GM12878 (cell line): ENCODE measurements at regions not wholly inside any gene's neighbourhood (a gene's known extent, or its start where the extent isn't known, plus 50 kb on each side); places are given as distances from the start of the nearest gene placed in this dataset.

Experiments used
- ATAC-seq: fragments of 200-7000 bp; cut with Tn5 transposase; 3 replicates; pipeline ENCODE4 v1.9.1; 2020; ENCODE audit warnings: mild to moderate bottlenecking, moderate library complexity
- BruUV-seq: library from RNA; stranded (reverse); fragments of 400-500 nt; replicated peaks from 2 replicates; lab custom pipeline; 2021; lab: Mats Ljungman, UMichigan
- CTCF ChIA-PET: fragments of 300-600 bp; sonication (Branson Sonifier 250); formaldehyde crosslinking; extraction: SDS; loops from one replicate; lab custom pipeline; 2021; ENCODE audit warnings: inconsistent platforms; lab: Yijun Ruan, JAX
- POLR2A ChIA-PET: fragments of 350-600 bp; formaldehyde crosslinking; extraction: SDS; loops from one replicate; lab custom pipeline; 2021; ENCODE audit warnings: inconsistent platforms; lab: Charles Lee
- RAD21 ChIA-PET: fragments of 300-600 bp; sonication (Branson Sonifier 250); formaldehyde crosslinking; loops from one replicate; lab custom pipeline; 2023; ENCODE audit warnings: antibody characterized with exemption; ENCODE audit not compliant: unreplicated experiment; lab: Charles Lee
- SMC1A ChIA-PET: fragments of 300-600 bp; sonication (Branson Sonifier 250); formaldehyde crosslinking; loops from one replicate; lab custom pipeline; 2023; ENCODE audit not compliant: unreplicated experiment, uncharacterized antibody; lab: Charles Lee
- DNase-seq: peaks from one replicate; pipeline ENCODE4 v3.0.0-alpha.2; 2011; ENCODE audit warnings: low read depth, low spot score
- FAIRE-seq: peaks from 3 replicates; lab custom pipeline; 2011; peaks lifted over from hg19 to GRCh38; lab: Jason Lieb, UNC
- H2AFZ ChIP-seq: 2 replicates; pipeline ENCODE4 v1.6.0; 2011; ENCODE audit warnings: low read depth, low read length, control low read depth; ENCODE audit not compliant: control insufficient read depth
- H3K27ac ChIP-seq: 2 replicates; pipeline ENCODE4 v1.5.1; 2011; ENCODE audit warnings: control low read depth; ENCODE audit not compliant: control insufficient read depth, insufficient read depth
- H3K27me3 ChIP-seq, 2 experiments: replicated peaks in 1 of 2; 2 replicates each; pipeline versions ENCODE4 v1.6.0 to v1.6.1; 2011; ENCODE audit warnings: low read length in 1 of 2; ENCODE audit not compliant: control insufficient read depth in 2 of 2, insufficient read depth in 2 of 2
- H3K36me3 ChIP-seq, 2 experiments: 2 replicates each; pipeline ENCODE4 v1.5.1; 2011; ENCODE audit warnings: low read length in 1 of 2; ENCODE audit not compliant: control insufficient read depth in 2 of 2, insufficient read depth in 2 of 2
- H3K4me1 ChIP-seq: 2 replicates; pipeline ENCODE4 v1.6.1; 2011; ENCODE audit warnings: mild to moderate bottlenecking, low read length, moderate library complexity, mixed read lengths; ENCODE audit not compliant: control insufficient read depth, insufficient read depth
- H3K4me2 ChIP-seq: 2 replicates; pipeline ENCODE4 v1.6.0; 2011; ENCODE audit warnings: control low read depth; ENCODE audit not compliant: control insufficient read depth, insufficient read depth
- H3K4me3 ChIP-seq: fragments of 200-600 bp; sonication (generic); 2 replicates; pipeline ENCODE4 v1.5.1; 2016
- H3K79me2 ChIP-seq: 2 replicates; pipeline ENCODE4 v1.6.0; 2011; ENCODE audit warnings: low read length; ENCODE audit not compliant: control insufficient read depth, insufficient read depth
- H3K9ac ChIP-seq: 2 replicates; pipeline ENCODE4 v1.8.0; 2011; ENCODE audit warnings: low read length, control low read depth, mixed read lengths; ENCODE audit not compliant: control insufficient read depth, insufficient read depth
- H3K9me3 ChIP-seq: replicated peaks from 3 replicates; pipeline ENCODE4 v1.5.1; 2011; ENCODE audit warnings: mild to moderate bottlenecking, low read length; ENCODE audit not compliant: control insufficient read depth, insufficient read depth
- H4K20me1 ChIP-seq: 2 replicates; pipeline ENCODE4 v1.6.0; 2011; ENCODE audit not compliant: control insufficient read depth, insufficient read depth
- ESRRA ChIP-seq: IDR thresholded peaks from 2 replicates; pipeline ENCODE4 v1.6.1; 2012; ENCODE audit warnings: mild to moderate bottlenecking, low read length, improper control_type of control experiment
- FOXM1 ChIP-seq: IDR thresholded peaks from 2 replicates; pipeline ENCODE4 v1.6.1; 2012; ENCODE audit warnings: low read depth, mild to moderate bottlenecking, inconsistent platforms, low read length, moderate library complexity
- GATAD2B ChIP-seq: fragments of 450-650 bp; conservative IDR thresholded peaks from 2 replicates; pipeline ENCODE4 v1.6.1; 2017; ENCODE audit warnings: low read depth, mild to moderate bottlenecking, moderate library complexity
- HCFC1 ChIP-seq: fragments of 150-350 bp; IDR thresholded peaks from 2 replicates; pipeline ENCODE4 v1.6.1; 2014; ENCODE audit warnings: low read length
- HDGF ChIP-seq: fragments of 450-650 bp; IDR thresholded peaks from 2 replicates; pipeline ENCODE4 v1.6.1; 2016; ENCODE audit warnings: antibody characterized with exemption
- IRF4 ChIP-seq: IDR thresholded peaks from 2 replicates; pipeline ENCODE4 v1.6.1; 2011; ENCODE audit warnings: low read depth, low read length
- MTA3 ChIP-seq: IDR thresholded peaks from 2 replicates; pipeline ENCODE4 v1.6.1; 2012; ENCODE audit warnings: low read length, inconsistent platforms, borderline replicate concordance
- NR2C1 ChIP-seq: fragments of 450-650 bp; IDR thresholded peaks from 2 replicates; pipeline ENCODE4 v1.6.1; 2017; ENCODE audit warnings: antibody characterized with exemption, mild to moderate bottlenecking, moderate library complexity
- NR2C2 ChIP-seq: IDR thresholded peaks from 2 replicates; pipeline ENCODE4 v1.6.1; 2011; ENCODE audit warnings: borderline replicate concordance, low read depth; ENCODE audit not compliant: control insufficient read depth, insufficient read length
- NRF1 ChIP-seq: conservative IDR thresholded peaks from 2 replicates; pipeline ENCODE4 v1.6.1; 2011; ENCODE audit warnings: mild to moderate bottlenecking, low read depth, low read length, improper control_type of control experiment
- PAX5 ChIP-seq: IDR thresholded peaks from 2 replicates; pipeline ENCODE4 v1.6.1; 2011; ENCODE audit warnings: low read depth, low read length, borderline replicate concordance
- POLR2A ChIP-seq: IDR thresholded peaks from 2 replicates; pipeline ENCODE4 v1.6.1; 2011; ENCODE audit warnings: low read depth, mild to moderate bottlenecking, low read length
- STAT3 ChIP-seq: IDR thresholded peaks from 2 replicates; pipeline ENCODE4 v1.6.1; 2011; ENCODE audit warnings: low read depth, low read length, improper control_type of control experiment
- TCF3 ChIP-seq: IDR thresholded peaks from 2 replicates; pipeline ENCODE4 v1.6.1; 2012; ENCODE audit warnings: low read depth, mild to moderate bottlenecking, low read length, borderline replicate concordance; ENCODE audit not compliant: insufficient read depth
- WGBS: methylation state at CpG from one replicate; pipeline ENCODE4 v1.1.6; 2016; ENCODE audit warnings: low lambda C conversion rate; ENCODE audit not compliant: insufficient replicate concordance, insufficient coverage; ENCODE audit errors: missing lambda C conversion rate; 5-methylcytosine and 5-hydroxymethylcytosine counted together
- in situ Hi-C: fragments of 300-500 bp; cut with MboI; formaldehyde crosslinking; loops from 9 replicates; pipeline ENCODE4 v1.14.3; 2018; ENCODE audit warnings: mixed read lengths
- intact Hi-C: fragments of 100-400 bp; cut with micrococcal nuclease; formaldehyde crosslinking; loops from one replicate; pipeline ENCODE4 v1.14.2; 2022; ENCODE audit not compliant: unreplicated experiment
- TF ChIP-seq, protein P1 (sequence below): IDR thresholded peaks from 2 replicates; pipeline ENCODE4 v1.6.1; 2011; ENCODE audit warnings: borderline replicate concordance, low read depth, mild to moderate bottlenecking, moderate library complexity, low read length; ENCODE audit not compliant: insufficient read depth, poor library complexity, severe bottlenecking
- TF ChIP-seq, protein P2 (sequence below): IDR thresholded peaks from 2 replicates; pipeline ENCODE4 v1.6.1; 2012; ENCODE audit warnings: low read depth, low read length, improper control_type of control experiment
- TF ChIP-seq, protein P3 (sequence below): fragments of 450-650 bp; IDR thresholded peaks from 2 replicates; pipeline ENCODE4 v1.6.1; 2014; ENCODE audit warnings: mild to moderate bottlenecking
- TF ChIP-seq, protein P4 (sequence below): IDR thresholded peaks from 2 replicates; pipeline ENCODE4 v1.6.1; 2012; ENCODE audit warnings: low read depth, low read length, improper control_type of control experiment

DNA sequence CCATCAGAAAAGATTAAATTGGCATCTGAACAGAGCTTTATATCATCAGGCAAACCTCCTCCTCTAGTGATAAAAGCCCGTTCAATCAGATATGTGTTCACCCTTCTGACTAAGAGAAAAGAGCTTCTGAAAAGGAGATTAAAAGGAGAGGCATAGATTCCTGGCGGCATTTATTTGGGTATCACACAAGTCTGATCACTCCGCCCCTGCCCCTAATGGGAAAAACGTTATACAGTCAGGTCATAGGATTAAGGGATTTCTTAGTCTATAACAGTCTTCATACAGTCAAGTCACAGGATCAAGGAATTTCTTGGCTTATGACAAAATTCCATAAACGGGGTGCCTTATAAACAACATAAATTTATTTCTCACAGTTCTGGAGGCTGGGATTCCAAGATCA lies 295.4 kb upstream of the SATB1 start:
- BruUV-seq, result no TSS peak
- Histone ChIP-seq H3K27me3 (no peaks in the 10 kb centered on the region; a peak in 1 of 4 replicates), H3K27ac (no peak overlapping the region), H3K9me3 (no peaks in the 10 kb centered on the region; the same call in 2 of the 3 replicates), H3K4me3 (no peak overlapping the region), H3K79me2 (no peaks in the 10 kb centered on the region), H2AFZ (no peak overlapping the region), H4K20me1 (no peaks in the 10 kb centered on the region), H3K9ac (no peak overlapping the region), H3K4me2 (no peak overlapping the region), H3K4me1 (no peaks in the 10 kb centered on the region)
- DNase-seq (no peak), ATAC-seq (no peak), FAIRE-seq (no peak)
- SMC1A ChIA-PET, result interaction anchor here (0.9 to 1.9 kb wide), 3 partner anchors 10 to 18 kb away, joined by 3 to 6 read pairs (median 4); no protein-coding TSS in a partner anchor
- RAD21 ChIA-PET, result interaction anchor here (1.3 kb wide), 1 partner anchor 17 kb away, joined by 3 read pairs; no protein-coding TSS in a partner anchor
- in situ Hi-C loops, result no loop called here
- CTCF ChIA-PET, result interaction anchor here (0.7 to 1.3 kb wide), 3 partner anchors 12 to 28 kb away, joined by 3 to 5 read pairs (median 3); no protein-coding TSS in a partner anchor
- POLR2A ChIA-PET, result interaction anchor here (1.1 to 1.3 kb wide), 2 partner anchors 10 to 63 kb away, joined by 3 read pairs; no protein-coding TSS in a partner anchor
- 60% methylated on average over 5 of the region's 5 CpGs for WGBS
- TF ChIP-seq PAX5 (no peak), FOXM1 (no peak), POLR2A (no peak), HDGF (no peak), HCFC1 (no peak), NRF1 (no peak), MTA3 (no peak), TCF3 (no peak), NR2C1 (no peak), ESRRA (no peak), GATAD2B (no peak), NR2C2 (no peak), STAT3 (no peak), IRF4 (no peak)
- TF ChIP-seq, protein P1, sequence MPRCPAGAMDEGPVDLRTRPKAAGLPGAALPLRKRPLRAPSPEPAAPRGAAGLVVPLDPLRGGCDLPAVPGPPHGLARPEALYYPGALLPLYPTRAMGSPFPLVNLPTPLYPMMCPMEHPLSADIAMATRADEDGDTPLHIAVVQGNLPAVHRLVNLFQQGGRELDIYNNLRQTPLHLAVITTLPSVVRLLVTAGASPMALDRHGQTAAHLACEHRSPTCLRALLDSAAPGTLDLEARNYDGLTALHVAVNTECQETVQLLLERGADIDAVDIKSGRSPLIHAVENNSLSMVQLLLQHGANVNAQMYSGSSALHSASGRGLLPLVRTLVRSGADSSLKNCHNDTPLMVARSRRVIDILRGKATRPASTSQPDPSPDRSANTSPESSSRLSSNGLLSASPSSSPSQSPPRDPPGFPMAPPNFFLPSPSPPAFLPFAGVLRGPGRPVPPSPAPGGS, result no peak
- TF ChIP-seq, protein P2, sequence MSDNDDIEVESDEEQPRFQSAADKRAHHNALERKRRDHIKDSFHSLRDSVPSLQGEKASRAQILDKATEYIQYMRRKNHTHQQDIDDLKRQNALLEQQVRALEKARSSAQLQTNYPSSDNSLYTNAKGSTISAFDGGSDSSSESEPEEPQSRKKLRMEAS, result no peak
- TF ChIP-seq, protein P3, sequence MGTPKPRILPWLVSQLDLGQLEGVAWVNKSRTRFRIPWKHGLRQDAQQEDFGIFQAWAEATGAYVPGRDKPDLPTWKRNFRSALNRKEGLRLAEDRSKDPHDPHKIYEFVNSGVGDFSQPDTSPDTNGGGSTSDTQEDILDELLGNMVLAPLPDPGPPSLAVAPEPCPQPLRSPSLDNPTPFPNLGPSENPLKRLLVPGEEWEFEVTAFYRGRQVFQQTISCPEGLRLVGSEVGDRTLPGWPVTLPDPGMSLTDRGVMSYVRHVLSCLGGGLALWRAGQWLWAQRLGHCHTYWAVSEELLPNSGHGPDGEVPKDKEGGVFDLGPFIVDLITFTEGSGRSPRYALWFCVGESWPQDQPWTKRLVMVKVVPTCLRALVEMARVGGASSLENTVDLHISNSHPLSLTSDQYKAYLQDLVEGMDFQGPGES, result no peak
- TF ChIP-seq, protein P4, sequence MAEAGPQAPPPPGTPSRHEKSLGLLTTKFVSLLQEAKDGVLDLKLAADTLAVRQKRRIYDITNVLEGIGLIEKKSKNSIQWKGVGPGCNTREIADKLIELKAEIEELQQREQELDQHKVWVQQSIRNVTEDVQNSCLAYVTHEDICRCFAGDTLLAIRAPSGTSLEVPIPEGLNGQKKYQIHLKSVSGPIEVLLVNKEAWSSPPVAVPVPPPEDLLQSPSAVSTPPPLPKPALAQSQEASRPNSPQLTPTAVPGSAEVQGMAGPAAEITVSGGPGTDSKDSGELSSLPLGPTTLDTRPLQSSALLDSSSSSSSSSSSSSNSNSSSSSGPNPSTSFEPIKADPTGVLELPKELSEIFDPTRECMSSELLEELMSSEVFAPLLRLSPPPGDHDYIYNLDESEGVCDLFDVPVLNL, result no peak
- TF ChIP-seq, all 136 proteins: peak for 0
- no peaks in the 10 kb centered on the region for H3K36me3 ChIP-seq
- intact Hi-C loops, result no loop called here
